GM23338 (cell line): ENCODE measurements at regions not wholly inside any gene's neighbourhood (a gene's known extent, or its start where the extent isn't known, plus 50 kb on each side); places are given as distances from the start of the nearest gene placed in this dataset.

ENCODE experiments used
- ATAC-seq: fragments of 200-7000 bp; cut with Tn5 transposase; 3 replicates; pipeline ENCODE4 v1.9.1; 2020
- DNase-seq: peaks from one replicate; pipeline ENCODE4 v3.0.0-alpha.2; 2015; ENCODE audit warnings: low spot score
- H2AFZ ChIP-seq: fragments of 200-600 bp; sonication (generic); 2 replicates; pipeline ENCODE4 v1.8.0; 2016; ENCODE audit warnings: antibody characterized with exemption, mild to moderate bottlenecking, moderate library complexity
- H3F3A ChIP-seq: fragments of 200-600 bp; sonication (generic); replicated peaks from 2 replicates; pipeline ENCODE4 v1.8.0; 2017; ENCODE audit warnings: antibody characterized with exemption, mixed run types, low read depth
- H3K27ac ChIP-seq: fragments of 200-600 bp; sonication (generic); 2 replicates; pipeline ENCODE4 v1.6.1; 2016; ENCODE audit warnings: low read depth
- H3K27me3 ChIP-seq: fragments of 200-600 bp; sonication (generic); 2 replicates; pipeline ENCODE4 v1.8.0; 2016; ENCODE audit warnings: mild to moderate bottlenecking, mixed run types, moderate library complexity; ENCODE audit not compliant: insufficient read depth
- H3K36me3 ChIP-seq: fragments of 200-600 bp; sonication (generic); 2 replicates; pipeline ENCODE4 v1.8.0; 2016; ENCODE audit warnings: mild to moderate bottlenecking; ENCODE audit not compliant: insufficient read depth
- H3K4me1 ChIP-seq: fragments of 200-600 bp; sonication (generic); 2 replicates; pipeline ENCODE4 v1.8.0; 2016; ENCODE audit warnings: mild to moderate bottlenecking, moderate library complexity; ENCODE audit not compliant: insufficient read depth
- H3K4me2 ChIP-seq: fragments of 200-600 bp; sonication (generic); 2 replicates; pipeline ENCODE4 v1.7.1; 2017; ENCODE audit warnings: mixed run types
- H3K4me3 ChIP-seq: fragments of 200-600 bp; sonication (generic); 2 replicates; pipeline ENCODE4 v1.6.1; 2016; ENCODE audit warnings: mixed run types
- H3K79me2 ChIP-seq: fragments of 200-600 bp; sonication (generic); replicated peaks from 2 replicates; pipeline ENCODE4 v1.8.0; 2017; ENCODE audit warnings: mild to moderate bottlenecking; ENCODE audit not compliant: insufficient read depth
- H3K9me2 ChIP-seq: fragments of 200-600 bp; sonication (generic); 2 replicates; pipeline ENCODE4 v1.8.0; 2017; ENCODE audit not compliant: insufficient read depth
- H4K20me1 ChIP-seq: fragments of 200-600 bp; sonication (generic); replicated peaks from 2 replicates; pipeline ENCODE4 v1.8.0; 2017; ENCODE audit warnings: mild to moderate bottlenecking; ENCODE audit not compliant: insufficient read depth
- H3K27ac Mint-ChIP-seq: 2 replicates; pipeline ENCODE4 v1.8.0; 2020; ENCODE audit warnings: inconsistent platforms, mild to moderate bottlenecking, moderate library complexity, mixed read lengths
- H3K27me3 Mint-ChIP-seq: 3 replicates; pipeline ENCODE4 v1.8.0; 2022; ENCODE audit warnings: low read depth, mild to moderate bottlenecking, moderate library complexity, mixed read lengths, inconsistent platforms; ENCODE audit not compliant: insufficient read depth, poor library complexity
- H3K36me3 Mint-ChIP-seq: 3 replicates; pipeline ENCODE4 v1.8.0; 2021; ENCODE audit warnings: low read depth, mild to moderate bottlenecking, inconsistent platforms, moderate library complexity, mixed read lengths
- H3K4me1 Mint-ChIP-seq: 3 replicates; pipeline ENCODE4 v1.8.0; 2020; ENCODE audit warnings: mild to moderate bottlenecking, inconsistent platforms, mixed read lengths
- H3K4me3 Mint-ChIP-seq: 3 replicates; pipeline ENCODE4 v1.8.0; 2021; ENCODE audit warnings: moderate library complexity, mild to moderate bottlenecking, inconsistent platforms, mixed read lengths
- H3K9me3 Mint-ChIP-seq: 3 replicates; pipeline ENCODE4 v1.8.0; 2020; ENCODE audit warnings: moderate library complexity, mild to moderate bottlenecking, inconsistent platforms, mixed read lengths
- CREB1 ChIP-seq: fragments of 250-450 bp; sonication (Bioruptor Pico); IDR thresholded peaks from 2 replicates; pipeline ENCODE4 v1.5.0; 2020; ENCODE audit warnings: low read depth, mild to moderate bottlenecking, moderate library complexity
- CTCF ChIP-seq, 2 experiments: fragments of 200-600 bp in 1 of 2; sonication (generic) in 1 of 2; conservative IDR thresholded peaks; 2 replicates each; pipeline versions ENCODE4 v1.5.1 to v1.6.1; 2016 to 2017; ENCODE audit warnings: antibody characterized with exemption in 2 of 2, low read depth in 2 of 2, mild to moderate bottlenecking in 2 of 2, moderate library complexity in 1 of 2
- ETS1 ChIP-seq: IDR thresholded peaks from 2 replicates; pipeline ENCODE4 v1.6.1; 2016; ENCODE audit warnings: antibody characterized with exemption
- EZH2phosphoT487 ChIP-seq: fragments of 200-600 bp; sonication (generic); IDR thresholded peaks from one replicate; pipeline ENCODE4 v1.8.1; 2018; ENCODE audit warnings: antibody characterized with exemption; ENCODE audit not compliant: unreplicated experiment
- JUNB ChIP-seq: IDR thresholded peaks from one replicate; pipeline ENCODE4 v1.6.1; 2016; ENCODE audit warnings: antibody characterized with exemption; ENCODE audit not compliant: unreplicated experiment
- NANOG ChIP-seq: IDR thresholded peaks from 2 replicates; pipeline ENCODE4 v1.6.1; 2016; ENCODE audit warnings: antibody characterized with exemption, borderline replicate concordance
- POLR2AphosphoS5 ChIP-seq: IDR thresholded peaks from 2 replicates; pipeline ENCODE4 v1.6.1; 2016; ENCODE audit warnings: antibody characterized with exemption, low read depth
- REST ChIP-seq: IDR thresholded peaks from one replicate; pipeline ENCODE4 v1.6.1; 2018; ENCODE audit warnings: antibody characterized with exemption; ENCODE audit not compliant: unreplicated experiment
- STAT1 ChIP-seq: IDR thresholded peaks from one replicate; pipeline ENCODE4 v1.6.1; 2016; ENCODE audit warnings: antibody characterized with exemption; ENCODE audit not compliant: unreplicated experiment
- ZNF114 ChIP-seq: fragments of 250-450 bp; sonication (Bioruptor Pico); IDR thresholded peaks from 2 replicates; pipeline ENCODE4 v1.5.0; 2020; ENCODE audit warnings: mild to moderate bottlenecking, moderate library complexity
- ZNF331 ChIP-seq: fragments of 250-450 bp; sonication (Bioruptor Pico); IDR thresholded peaks from 2 replicates; pipeline ENCODE4 v1.5.0; 2020; ENCODE audit warnings: low read depth, mild to moderate bottlenecking, moderate library complexity
- ZNF462 ChIP-seq: fragments of 250-450 bp; sonication (Bioruptor Pico); IDR thresholded peaks from 2 replicates; pipeline ENCODE4 v1.5.0; 2020; ENCODE audit warnings: mild to moderate bottlenecking, moderate library complexity

DNA sequence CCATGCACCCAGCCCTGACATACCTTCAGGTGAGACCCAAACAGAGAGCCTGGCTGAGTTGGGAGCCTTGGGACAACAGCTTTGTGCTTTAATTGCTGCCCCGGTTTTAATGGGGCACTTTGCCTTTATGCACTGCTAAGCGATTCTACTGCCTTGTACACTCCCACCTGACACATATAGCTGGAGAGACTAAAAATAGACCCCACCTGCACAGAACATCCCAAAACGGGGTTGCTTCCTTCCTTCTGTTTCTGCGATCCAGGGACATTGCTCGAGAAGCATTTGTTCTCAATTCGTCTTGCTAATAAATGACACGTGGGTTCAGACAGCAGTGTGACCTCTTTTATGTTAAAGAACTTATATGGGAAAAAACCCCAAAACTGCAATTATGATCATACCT lies 258.8 kb upstream of the MYO3A start:
- H4K20me1 ChIP-seq, result no peaks in the 10 kb centered on the region
- H3K4me3 ChIP-seq, result no peak overlapping the region
- H3K4me1 Mint-ChIP-seq, result no peaks in the 10 kb centered on the region
- H3K27ac ChIP-seq, result no peak overlapping the region
- TF ChIP-seq ETS1 (no peak), ZNF331 (no peak), STAT1 (no peak), JUNB (no peak), NANOG (no peak), ZNF114 (CRISPR knock-in tag) (no peak), POLR2AphosphoS5 (no peak), CTCF (conservative IDR thresholded peaks at IDR 0.05; ENCODE audit: low read depth in 2 of 2) (no peak), ZNF462 (CRISPR knock-in tag) (no peak), EZH2phosphoT487 (no peak), REST (no peak), CREB1 (CRISPR knock-in tag) (no peak)
- DNase-seq (no peak), ATAC-seq (no peak)
- H3K27me3 Mint-ChIP-seq, result peaks cover 2% of the 10 kb centered on the region
- H3K27ac Mint-ChIP-seq, result no peak overlapping the region
- H3K36me3 ChIP-seq, result no peaks in the 10 kb centered on the region
- H3K4me1 ChIP-seq, result no peaks in the 10 kb centered on the region
- H3F3A ChIP-seq, result no peaks in the 10 kb centered on the region
- no peaks in the 10 kb centered on the region for H3K79me2 ChIP-seq
- H2AFZ ChIP-seq, result no peak overlapping the region
- H3K36me3 Mint-ChIP-seq, result peaks cover 6% of the 10 kb centered on the region; the same call in 2 of the 3 replicates
- H3K4me2 ChIP-seq, result no peak overlapping the region
- H3K9me3 Mint-ChIP-seq, result peaks cover 11% of the 10 kb centered on the region
- H3K27me3 ChIP-seq, result no peaks in the 10 kb centered on the region
- H3K4me3 Mint-ChIP-seq, result no peak overlapping the region
- no peaks in the 10 kb centered on the region for H3K9me2 ChIP-seq
